CD4-positive, alpha-beta T cell (primary cell): ENCODE measurements at regions not wholly inside any gene's neighbourhood (a gene's known extent, or its start where the extent isn't known, plus 50 kb on each side); places are given as distances from the start of the nearest gene placed in this dataset.

Experiments
- ATAC-seq: fragments of 200-7000 bp; cut with Tn5 transposase; one replicate; pipeline ENCODE4 v1.10.0; 2022; ENCODE audit warnings: mild to moderate bottlenecking; ENCODE audit not compliant: poor library complexity
- CTCF ChIA-PET: fragments of 350-600 bp; sonication (Branson Sonifier 250); formaldehyde crosslinking; loops from one replicate; lab custom pipeline; 2021; ENCODE audit warnings: antibody characterized with exemption, inconsistent platforms; lab: Charles Lee
- POLR2A ChIA-PET: fragments of 350-600 bp; sonication (Branson Sonifier 250); formaldehyde crosslinking; loops from one replicate; lab custom pipeline; 2021; ENCODE audit warnings: antibody characterized with exemption, inconsistent platforms; lab: Charles Lee
- DNase-seq, 14 experiments: peaks; one replicate each; pipeline ENCODE4 v3.0.0-alpha.2; 2013 to 2020; ENCODE audit warnings: mixed read lengths in 2 of 14
- H3K27ac ChIP-seq, 2 donors: one replicate each; pipeline versions ENCODE4 v1.5.1 to v1.7.0; 2013; ENCODE audit warnings: low read length in 2 of 2, low read depth in 1 of 2, mild to moderate bottlenecking in 1 of 2
- H3K27me3 ChIP-seq, 2 experiments: 1 replicate in 1 of 2; 2 replicates in 1 of 2; pipeline versions ENCODE4 v1.6.1 to v1.7.0; 2013; ENCODE audit warnings: low read length in 2 of 2, control low read depth in 1 of 2, mild to moderate bottlenecking in 1 of 2, moderate library complexity in 1 of 2; ENCODE audit not compliant: insufficient read depth in 2 of 2, control insufficient read depth in 1 of 2
- H3K36me3 ChIP-seq: one replicate; pipeline ENCODE4 v1.6.1; 2013; ENCODE audit warnings: low read length, control low read depth; ENCODE audit not compliant: insufficient read depth
- H3K4me1 ChIP-seq: one replicate; pipeline ENCODE4 v1.6.1; 2013; ENCODE audit warnings: low read length, control low read depth; ENCODE audit not compliant: insufficient read depth
- H3K4me3 ChIP-seq: one replicate; pipeline ENCODE4 v1.5.1; 2013; ENCODE audit warnings: mild to moderate bottlenecking, low read length, moderate library complexity
- H3K9me3 ChIP-seq, 2 experiments: 1 replicate in 1 of 2; 2 replicates in 1 of 2; pipeline versions ENCODE4 v1.6.1 to v1.7.0; 2013; ENCODE audit warnings: low read length in 2 of 2, mild to moderate bottlenecking in 2 of 2, control low read depth in 1 of 2, moderate library complexity in 1 of 2; ENCODE audit not compliant: control insufficient read depth in 1 of 2, insufficient read depth in 1 of 2
- H3K27ac Mint-ChIP-seq: one replicate; pipeline ENCODE4 v1.8.0; 2020; ENCODE audit warnings: mixed read lengths
- H3K27me3 Mint-ChIP-seq: one replicate; pipeline ENCODE4 v1.8.0; 2021; ENCODE audit warnings: mixed read lengths
- H3K36me3 Mint-ChIP-seq: one replicate; pipeline ENCODE4 v1.8.0; 2021; ENCODE audit warnings: low read depth, mixed read lengths
- H3K4me1 Mint-ChIP-seq: one replicate; pipeline ENCODE4 v1.8.0; 2021; ENCODE audit warnings: low read depth, mixed read lengths
- H3K4me3 Mint-ChIP-seq: one replicate; pipeline ENCODE4 v1.8.0; 2020; ENCODE audit warnings: mild to moderate bottlenecking, mixed read lengths
- H3K9me3 Mint-ChIP-seq: one replicate; pipeline ENCODE4 v1.8.0; 2020; ENCODE audit warnings: mixed read lengths
- intact Hi-C, 2 experiments: fragments of 100-400 bp; cut with DNase I in 1 of 2; cut with micrococcal nuclease in 1 of 2; formaldehyde crosslinking; loops; one replicate each; pipeline versions ENCODE4 v1.15.1 to v1.9.0; 2023 to 2025; cut with DNase I, micrococcal nuclease
- TF ChIP-seq, protein P1 (sequence below): fragments of 200-600 bp; IDR thresholded peaks from one replicate; pipeline ENCODE4 v1.8.0; 2022; ENCODE audit warnings: antibody characterized with exemption, mild to moderate bottlenecking

DNA sequence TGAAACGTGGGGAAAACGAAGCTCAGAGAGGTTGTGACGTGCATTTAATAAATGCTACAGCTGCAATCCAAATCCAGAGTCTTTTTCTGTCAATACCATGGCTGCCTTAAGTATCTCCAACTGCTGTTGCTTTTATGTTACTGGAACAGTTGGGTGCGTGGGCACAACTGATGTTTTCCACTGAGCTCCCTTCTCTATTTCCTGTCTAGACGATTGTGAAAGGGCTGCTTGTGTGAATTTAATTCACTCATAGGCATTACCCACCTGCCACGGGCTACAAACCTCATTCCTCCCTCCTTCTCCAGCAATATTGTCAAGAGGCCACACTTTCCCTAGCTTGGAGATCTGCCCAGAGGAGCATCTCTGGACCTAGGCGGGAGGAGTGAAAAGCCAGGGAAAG is 526.0 kb downstream of the MID1IP1 start:
- H3K4me1 Mint-ChIP-seq: peaks cover 63% of the 10 kb centered on the region
- Histone ChIP-seq H3K9me3 (no peaks in the 10 kb centered on the region), H3K4me1 (peaks cover 10% of the 10 kb centered on the region), H3K27me3 (no peaks in the 10 kb centered on the region), H3K4me3 (peak overlapping the region; percentile 19), H3K36me3 (no peaks in the 10 kb centered on the region), H3K27ac (peak overlapping the region in 1 of 2 donors; percentile 62)
- TF ChIP-seq, protein P1, sequence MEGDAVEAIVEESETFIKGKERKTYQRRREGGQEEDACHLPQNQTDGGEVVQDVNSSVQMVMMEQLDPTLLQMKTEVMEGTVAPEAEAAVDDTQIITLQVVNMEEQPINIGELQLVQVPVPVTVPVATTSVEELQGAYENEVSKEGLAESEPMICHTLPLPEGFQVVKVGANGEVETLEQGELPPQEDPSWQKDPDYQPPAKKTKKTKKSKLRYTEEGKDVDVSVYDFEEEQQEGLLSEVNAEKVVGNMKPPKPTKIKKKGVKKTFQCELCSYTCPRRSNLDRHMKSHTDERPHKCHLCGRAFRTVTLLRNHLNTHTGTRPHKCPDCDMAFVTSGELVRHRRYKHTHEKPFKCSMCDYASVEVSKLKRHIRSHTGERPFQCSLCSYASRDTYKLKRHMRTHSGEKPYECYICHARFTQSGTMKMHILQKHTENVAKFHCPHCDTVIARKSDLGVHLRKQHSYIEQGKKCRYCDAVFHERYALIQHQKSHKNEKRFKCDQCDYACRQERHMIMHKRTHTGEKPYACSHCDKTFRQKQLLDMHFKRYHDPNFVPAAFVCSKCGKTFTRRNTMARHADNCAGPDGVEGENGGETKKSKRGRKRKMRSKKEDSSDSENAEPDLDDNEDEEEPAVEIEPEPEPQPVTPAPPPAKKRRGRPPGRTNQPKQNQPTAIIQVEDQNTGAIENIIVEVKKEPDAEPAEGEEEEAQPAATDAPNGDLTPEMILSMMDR: no peak
- ChIA-PET POLR2A (interaction anchor here (1.0 kb wide), 4 partner anchors 8 to 19 kb away, joined by 3 to 5 read pairs (median 3); no protein-coding TSS in a partner anchor), CTCF (no interaction called here)
- H3K4me3 Mint-ChIP-seq: peak overlapping the region; percentile 62
- peak; percentile 85 for ATAC-seq
- peaks cover 2% of the 10 kb centered on the region for H3K9me3 Mint-ChIP-seq
- no peaks in the 10 kb centered on the region for H3K36me3 Mint-ChIP-seq
- intact Hi-C loops: loop anchor here (2.0 to 10.0 kb wide), 2 partner anchors 18 to 1998 kb away; no protein-coding TSS in a partner anchor
- H3K27me3 Mint-ChIP-seq: no peaks in the 10 kb centered on the region
- H3K27ac Mint-ChIP-seq: peak overlapping the region; percentile 94
- peak in 9 of 14 experiments; percentile 11 to 66 (median 35) for DNase-seq

DNA sequence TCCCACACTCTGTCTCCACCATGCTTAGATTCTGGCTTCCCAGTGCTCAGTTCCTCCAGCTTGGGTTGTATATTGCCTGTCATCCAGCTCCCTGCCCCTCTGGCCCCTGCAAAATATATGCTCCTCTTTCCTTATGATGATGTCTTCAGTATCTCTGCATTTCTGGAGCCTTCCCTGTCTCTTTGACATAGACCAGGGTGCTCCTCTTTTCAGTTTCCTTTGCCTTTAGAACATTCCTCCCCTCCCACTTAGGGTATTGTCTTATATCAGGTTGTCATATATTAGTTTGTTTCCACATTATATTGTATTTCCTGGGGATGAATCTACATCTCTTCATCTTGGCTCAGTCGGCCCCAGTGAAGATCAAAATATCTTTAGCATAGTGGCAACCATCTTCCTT is 526.4 kb downstream of the MID1IP1 start:
- H3K36me3 ChIP-seq: no peaks in the 10 kb centered on the region
- Mint-ChIP-seq H3K4me1 (peaks cover 65% of the 10 kb centered on the region), H3K4me3 (no peak overlapping the region), H3K9me3 (peaks cover 2% of the 10 kb centered on the region), H3K27me3 (no peaks in the 10 kb centered on the region), H3K36me3 (no peaks in the 10 kb centered on the region), H3K27ac (peak overlapping the region; percentile 94)
- ChIA-PET POLR2A (interaction anchor here (1.0 kb wide), 4 partner anchors 9 to 19 kb away, joined by 3 to 5 read pairs (median 3); no protein-coding TSS in a partner anchor), CTCF (no interaction called here)
- no peaks in the 10 kb centered on the region for H3K27me3 ChIP-seq
- intact Hi-C loops: loop anchor here (2.0 to 10.0 kb wide), 2 partner anchors 19 to 1997 kb away; no protein-coding TSS in a partner anchor
- TF ChIP-seq, protein P1: no peak
- H3K27ac ChIP-seq: peak overlapping the region in 1 of 2 donors; percentile 36
- no peak overlapping the region for H3K4me3 ChIP-seq
- ATAC-seq (no peak), DNase-seq (no peak)
- H3K4me1 ChIP-seq: peaks cover 10% of the 10 kb centered on the region
- no peaks in the 10 kb centered on the region for H3K9me3 ChIP-seq

DNA sequence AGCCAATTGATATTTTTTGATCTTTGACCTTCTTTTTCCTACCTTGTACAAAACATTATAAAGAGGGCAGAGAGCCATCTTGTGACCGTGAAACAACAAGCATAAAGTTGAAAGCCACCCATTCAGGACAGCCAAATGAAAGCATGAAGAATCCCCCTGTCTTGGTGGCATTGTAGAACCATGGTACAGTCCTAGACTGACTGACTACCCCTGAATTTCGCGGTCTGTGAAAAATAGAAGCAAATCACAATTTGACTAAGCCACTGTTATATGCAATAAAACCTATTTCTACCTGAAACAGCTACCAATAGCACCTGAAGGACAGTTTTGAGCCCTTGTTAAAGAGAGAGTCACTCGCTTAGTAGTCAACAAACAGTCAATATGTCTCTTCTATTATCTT is 527.4 kb downstream of the MID1IP1 start:
- CTCF ChIA-PET: no interaction called here
- H3K4me3 Mint-ChIP-seq: no peak overlapping the region
- intact Hi-C loops: loop anchor here in 1 of 2 experiments (10.0 kb wide), 1 partner anchor 1996 kb away; no protein-coding TSS in a partner anchor

More for the DNA sequence above, 527.4 kb downstream of the MID1IP1 start:
- no peak overlapping the region for H3K4me3 ChIP-seq
- Mint-ChIP-seq H3K27ac (peak overlapping the region; percentile 94), H3K36me3 (no peaks in the 10 kb centered on the region), H3K4me1 (peaks cover 64% of the 10 kb centered on the region), H3K27me3 (no peaks in the 10 kb centered on the region), H3K9me3 (peaks cover 2% of the 10 kb centered on the region)
- no peaks in the 10 kb centered on the region for H3K9me3 ChIP-seq
- ATAC-seq (no peak), DNase-seq (no peak)
- TF ChIP-seq, protein P1: no peak
- no peaks in the 10 kb centered on the region for H3K36me3 ChIP-seq
- H3K27ac ChIP-seq: no peak overlapping the region
- no peaks in the 10 kb centered on the region for H3K27me3 ChIP-seq
- POLR2A ChIA-PET: interaction anchor here (0.6 kb wide), 1 partner anchor 17 kb away, joined by 3 read pairs; no protein-coding TSS in a partner anchor
- H3K4me1 ChIP-seq: peaks cover 10% of the 10 kb centered on the region
